GM12874 (cell line): ENCODE measurements at regions not wholly inside any gene's neighbourhood (a gene's known extent, or its start where the extent isn't known, plus 50 kb on each side); places are given as distances from the start of the nearest gene placed in this dataset.

ENCODE experiments used
- CTCF ChIP-seq: IDR thresholded peaks from 2 replicates; pipeline ENCODE4 v1.5.1; 2011; ENCODE audit warnings: low read depth, mild to moderate bottlenecking, control low read depth, low read length, moderate library complexity; ENCODE audit not compliant: insufficient read depth

GRCh38 chr13:53160211-53160610 is 131.6 kb downstream of the OLFM4 start:
- TF ChIP-seq CTCF = no peak

GRCh38 chr13:53161251-53161650 is 132.6 kb downstream of the OLFM4 start:
- TF ChIP-seq CTCF = no peak

GRCh38 chr13:53165261-53165660 is 136.6 kb downstream of the OLFM4 start:
- no peak for TF ChIP-seq CTCF

- no peak for TF ChIP-seq CTCF
Measured at GRCh38 chr13:53167561-53167960, 138.9 kb downstream of the OLFM4 start.

GRCh38 chr13:53170910-53171309 is 142.3 kb downstream of the OLFM4 start:
- no peak for TF ChIP-seq CTCF

- no peak for TF ChIP-seq CTCF
Measured at GRCh38 chr13:53174545-53174944, 145.9 kb downstream of the OLFM4 start.

GRCh38 chr13:53180684-53181083 is 152.1 kb downstream of the OLFM4 start:
- TF ChIP-seq CTCF = no peak

- no peak for TF ChIP-seq CTCF
Measured at GRCh38 chr13:53182724-53183123, 154.1 kb downstream of the OLFM4 start.
